ENCODE measurements at regions not wholly inside any gene's neighbourhood (a gene's known extent, or its start where the extent isn't known, plus 50 kb on each side); places are given as distances from the start of the nearest gene placed in this dataset.
A peak's percentile ranks its signal among the peaks of the same experiment; 100 is the strongest.

- no peak for DNase-seq
Measured at GRCh38 chr2:11018651-11019185, 107.0 kb downstream of the KCNF1 start.

GRCh38 chr2:11019614-11020013, 107.9 kb downstream of the KCNF1 start:
- no peak for DNase-seq

GRCh38 chr2:11022064-11022463, 110.3 kb downstream of the KCNF1 start:
- peak; percentile 5 for DNase-seq

GRCh38 chr2:11022591-11023273, 111.0 kb downstream of the KCNF1 start:
- DNase-seq = no peak

- DNase-seq = no peak
Measured at GRCh38 chr2:11023326-11024258, 111.9 kb downstream of the KCNF1 start.

GRCh38 chr2:11024259-11024645, 112.5 kb downstream of the KCNF1 start:
- no peak for DNase-seq

GRCh38 chr2:11024687-11025086, 113.0 kb downstream of the KCNF1 start:
- no peak for DNase-seq

GRCh38 chr2:11026286-11026921, 114.7 kb downstream of the KCNF1 start:
- DNase-seq = no peak

- DNase-seq = no peak
Measured at GRCh38 chr2:11027195-11027594, 115.5 kb downstream of the KCNF1 start.

- DNase-seq = no peak
Measured at GRCh38 chr2:11028407-11028916, 116.7 kb downstream of the KCNF1 start.

GRCh38 chr2:11029136-11029535, 117.4 kb downstream of the KCNF1 start:
- DNase-seq = no peak

GRCh38 chr2:11030036-11030435, 118.3 kb downstream of the KCNF1 start:
- no peak for DNase-seq

- DNase-seq = no peak
Measured at GRCh38 chr2:11030909-11031308, 119.2 kb downstream of the KCNF1 start.

- DNase-seq = no peak
Measured at GRCh38 chr2:11031876-11032275, 120.1 kb downstream of the KCNF1 start.

- DNase-seq = no peak
Measured at GRCh38 chr2:11032396-11032795, 120.7 kb downstream of the KCNF1 start.

GRCh38 chr2:11033114-11033513, 121.4 kb downstream of the KCNF1 start:
- no peak for DNase-seq

- DNase-seq = no peak
Measured at GRCh38 chr2:11038641-11039040, 116.6 kb upstream of the SLC66A3 start.

GRCh38 chr2:11040992-11041391, 114.3 kb upstream of the SLC66A3 start:
- no peak for DNase-seq

- DNase-seq = no peak
Measured at GRCh38 chr2:11042841-11043240, 112.4 kb upstream of the SLC66A3 start.

- no peak for DNase-seq
Measured at GRCh38 chr2:11043245-11043644, 112.0 kb upstream of the SLC66A3 start.

- DNase-seq = no peak
Measured at GRCh38 chr2:11044201-11044600, 111.1 kb upstream of the SLC66A3 start.

GRCh38 chr2:11045294-11045693, 110.0 kb upstream of the SLC66A3 start:
- DNase-seq = no peak

GRCh38 chr2:11048335-11049008, 106.8 kb upstream of the SLC66A3 start:
- no peak for DNase-seq
